GM12875 (cell line): ENCODE measurements at regions not wholly inside any gene's neighbourhood (a gene's known extent, or its start where the extent isn't known, plus 50 kb on each side); places are given as distances from the start of the nearest gene placed in this dataset.

ENCODE experiments used
- H3K4me3 ChIP-seq: one replicate; pipeline ENCODE4 v1.5.1; 2011; ENCODE audit warnings: low read depth, low read length, control low read depth
- TF ChIP-seq, protein P1 (sequence below): IDR thresholded peaks from 2 replicates; pipeline ENCODE4 v1.5.1; 2011; ENCODE audit warnings: low read depth, mild to moderate bottlenecking, control low read depth, inconsistent platforms, low read length, moderate library complexity, borderline replicate concordance; ENCODE audit not compliant: insufficient read depth

DNA sequence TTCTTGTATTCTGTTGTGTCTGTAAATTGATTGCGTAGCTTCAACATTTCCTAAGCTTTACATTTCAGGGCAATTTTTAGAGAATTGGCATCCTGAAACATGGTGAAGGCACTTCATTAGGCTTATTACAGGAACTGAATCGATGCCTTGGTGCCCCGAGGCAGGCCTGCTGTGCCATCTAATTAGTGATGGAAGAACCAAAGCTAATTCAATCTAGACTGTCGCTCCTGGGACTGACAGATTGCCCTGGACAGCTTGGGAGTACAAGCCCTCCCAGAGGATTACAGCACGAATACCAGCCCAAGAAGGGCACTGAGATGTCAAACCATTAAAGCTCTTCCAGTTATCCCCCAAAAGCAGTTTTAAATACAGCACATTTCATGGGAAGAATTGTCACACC, 243.2 kb upstream of the ZC3H12C start:
- TF ChIP-seq, protein P1, sequence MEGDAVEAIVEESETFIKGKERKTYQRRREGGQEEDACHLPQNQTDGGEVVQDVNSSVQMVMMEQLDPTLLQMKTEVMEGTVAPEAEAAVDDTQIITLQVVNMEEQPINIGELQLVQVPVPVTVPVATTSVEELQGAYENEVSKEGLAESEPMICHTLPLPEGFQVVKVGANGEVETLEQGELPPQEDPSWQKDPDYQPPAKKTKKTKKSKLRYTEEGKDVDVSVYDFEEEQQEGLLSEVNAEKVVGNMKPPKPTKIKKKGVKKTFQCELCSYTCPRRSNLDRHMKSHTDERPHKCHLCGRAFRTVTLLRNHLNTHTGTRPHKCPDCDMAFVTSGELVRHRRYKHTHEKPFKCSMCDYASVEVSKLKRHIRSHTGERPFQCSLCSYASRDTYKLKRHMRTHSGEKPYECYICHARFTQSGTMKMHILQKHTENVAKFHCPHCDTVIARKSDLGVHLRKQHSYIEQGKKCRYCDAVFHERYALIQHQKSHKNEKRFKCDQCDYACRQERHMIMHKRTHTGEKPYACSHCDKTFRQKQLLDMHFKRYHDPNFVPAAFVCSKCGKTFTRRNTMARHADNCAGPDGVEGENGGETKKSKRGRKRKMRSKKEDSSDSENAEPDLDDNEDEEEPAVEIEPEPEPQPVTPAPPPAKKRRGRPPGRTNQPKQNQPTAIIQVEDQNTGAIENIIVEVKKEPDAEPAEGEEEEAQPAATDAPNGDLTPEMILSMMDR, result no peak
- no peak overlapping the region for H3K4me3 ChIP-seq

DNA sequence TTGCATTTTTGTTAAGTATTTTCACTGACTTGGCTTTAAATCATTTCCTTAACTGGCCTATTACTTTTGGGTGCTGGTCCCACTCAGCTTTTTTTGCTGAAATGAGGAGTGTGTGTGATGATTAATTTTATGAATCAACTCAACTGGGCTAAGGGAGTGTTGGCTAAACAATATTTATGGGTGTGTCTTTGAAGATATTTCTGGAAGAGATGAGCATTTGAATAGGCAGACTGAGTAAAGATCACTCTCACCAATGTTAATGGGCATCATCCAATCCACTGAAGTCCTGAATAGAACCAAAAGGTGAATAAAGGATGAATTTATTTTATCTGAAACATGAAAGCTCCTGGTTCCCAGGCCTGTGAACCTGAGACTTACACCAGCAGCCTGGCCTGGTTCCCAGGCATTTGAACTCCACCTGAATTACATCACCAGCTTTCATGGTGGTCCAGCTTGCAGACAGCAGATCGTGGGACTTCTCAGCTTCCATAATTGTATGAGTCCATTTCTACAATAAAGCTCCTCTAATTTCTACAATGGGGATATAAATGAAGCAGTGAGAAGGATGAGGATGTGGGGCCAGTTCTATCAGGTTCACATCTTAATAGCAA, 241.3 kb upstream of the ZC3H12C start:
- TF ChIP-seq, protein P1, result no peak

DNA sequence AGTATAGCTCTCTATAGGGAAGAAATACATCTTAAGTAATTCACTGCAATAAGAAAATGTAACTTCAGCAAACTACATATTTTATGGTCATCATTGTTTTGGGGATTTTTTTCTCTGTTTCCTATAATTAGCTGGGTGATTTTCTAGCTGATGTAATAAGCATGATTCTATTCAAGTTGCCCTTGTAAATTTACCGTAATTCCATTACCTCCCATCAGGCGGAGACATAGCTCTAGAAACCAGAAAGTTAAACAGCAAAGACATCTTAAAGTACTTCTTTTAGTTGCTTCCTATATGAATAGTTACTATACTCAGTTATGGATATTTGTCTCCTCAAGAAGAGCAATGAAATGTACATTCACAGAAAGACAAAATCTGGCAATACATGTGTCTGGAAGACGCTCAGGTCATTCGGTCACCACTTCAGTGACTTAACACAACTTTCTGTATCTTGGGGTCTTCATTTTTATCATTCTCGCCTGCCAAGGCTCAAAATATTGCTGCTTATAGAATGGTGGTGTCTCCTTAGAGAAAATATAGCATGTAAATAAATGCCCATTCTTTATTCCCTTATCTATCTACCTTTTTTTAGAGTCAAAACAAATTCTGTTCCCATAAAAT, 239.9 kb upstream of the ZC3H12C start:
- H3K4me3 ChIP-seq, result no peak overlapping the region
- TF ChIP-seq, protein P1, result peak; percentile 55; the same call in 1 of the 2 replicates

More for the DNA sequence above, 241.3 kb upstream of the ZC3H12C start:
- no peak overlapping the region for H3K4me3 ChIP-seq

DNA sequence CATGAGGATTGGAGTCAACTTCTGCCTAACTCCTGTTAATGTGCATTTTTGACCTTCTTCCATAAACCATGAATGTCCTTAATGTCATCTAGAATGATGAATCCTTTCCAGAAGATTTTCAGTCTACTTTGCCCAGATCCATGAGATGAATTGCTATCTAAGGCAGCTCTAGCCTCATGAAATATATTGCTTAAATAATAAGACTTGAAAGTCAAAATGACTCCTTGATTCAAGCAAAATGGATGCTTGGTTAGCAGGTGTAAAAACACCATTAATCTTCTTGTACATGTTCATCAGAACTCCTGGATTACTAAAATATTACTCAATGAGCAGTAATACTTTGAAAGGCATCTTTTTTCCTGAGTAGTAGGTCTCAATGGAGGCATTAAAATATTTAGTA, 238.5 kb upstream of the ZC3H12C start:
- TF ChIP-seq, protein P1, result no peak
- no peak overlapping the region for H3K4me3 ChIP-seq

DNA sequence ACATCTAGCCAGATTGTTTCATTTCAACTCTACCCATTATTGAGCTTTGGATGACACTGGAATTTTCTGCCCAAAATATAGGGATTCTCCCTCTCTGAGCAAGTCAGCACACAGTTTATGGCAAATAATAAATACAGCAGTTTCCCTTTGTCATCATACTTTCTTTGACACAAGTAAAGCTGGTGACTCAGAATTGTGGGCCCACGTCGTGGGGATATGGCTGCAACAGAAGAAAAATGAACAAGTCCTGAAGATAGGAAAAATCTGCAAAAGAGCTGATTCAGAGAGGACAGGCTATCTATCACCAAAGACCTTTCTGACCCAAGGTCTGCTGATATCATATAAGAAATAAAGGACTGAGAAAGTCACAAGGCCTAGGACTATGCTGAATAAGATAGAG, 236.3 kb upstream of the ZC3H12C start:
- TF ChIP-seq, protein P1, result no peak
- H3K4me3 ChIP-seq, result no peak overlapping the region

DNA sequence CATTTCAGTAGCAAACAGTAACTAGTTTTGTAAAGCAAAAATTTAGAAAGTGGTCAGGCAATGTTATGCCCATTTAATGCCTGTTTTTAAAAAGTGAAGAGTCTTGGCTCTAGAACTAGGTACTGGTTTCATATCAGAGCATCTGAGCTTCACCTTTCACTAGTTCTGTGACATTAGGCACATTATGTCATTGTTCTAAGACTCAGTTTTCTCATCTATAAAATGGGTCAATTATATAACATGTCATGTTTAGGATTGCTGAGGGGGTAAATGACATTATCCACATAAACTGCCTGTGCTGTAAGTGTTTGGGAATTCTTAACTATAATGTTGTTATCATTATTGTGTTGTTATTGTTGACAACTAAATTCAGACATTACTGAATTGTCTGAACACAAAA, 235.6 kb upstream of the ZC3H12C start:
- TF ChIP-seq, protein P1, result no peak
- no peak overlapping the region for H3K4me3 ChIP-seq

DNA sequence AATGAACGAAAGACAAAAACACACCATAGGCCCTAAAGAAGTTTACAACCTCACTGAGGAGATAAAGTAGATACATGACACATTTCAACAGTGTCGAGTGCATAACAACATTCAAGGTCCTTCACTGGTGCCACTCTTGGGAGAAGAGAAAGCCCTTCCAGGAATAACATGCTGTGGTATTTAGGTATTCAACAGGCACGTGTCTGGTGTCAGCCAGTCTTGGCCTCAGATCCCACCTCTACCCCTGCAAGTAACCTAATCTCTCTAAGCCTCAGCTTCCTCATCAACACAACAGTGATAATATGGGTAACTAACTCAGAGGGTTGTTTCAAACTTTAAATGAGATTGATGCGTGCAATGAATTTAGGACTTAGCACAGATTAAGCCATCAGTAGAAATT, 235.0 kb upstream of the ZC3H12C start:
- H3K4me3 ChIP-seq, result no peak overlapping the region
- TF ChIP-seq, protein P1, result no peak
